ENCODE measurements at regions not wholly inside any gene's neighbourhood (a gene's known extent, or its start where the extent isn't known, plus 50 kb on each side); places are given as distances from the start of the nearest gene placed in this dataset.

GRCh38 chr12:90064852-90065801, 356.5 kb upstream of the ATP2B1 start:
- peak in 1 of 4 donors; percentile 29 for DNase-seq (ENCODE audit: low read depth in 4 of 4, low spot score in 2 of 4)

- no peak for DNase-seq (ENCODE audit: low read depth in 4 of 4, low spot score in 2 of 4)
Observed at GRCh38 chr12:90062799-90063198, 354.2 kb upstream of the ATP2B1 start.

GRCh38 chr12:90061809-90062208, 353.2 kb upstream of the ATP2B1 start:
- no peak for DNase-seq (ENCODE audit: low read depth in 4 of 4, low spot score in 2 of 4)

- no peak for DNase-seq (ENCODE audit: low read depth in 4 of 4, low spot score in 2 of 4)
Observed at GRCh38 chr12:90060031-90060430, 351.4 kb upstream of the ATP2B1 start.

DNA sequence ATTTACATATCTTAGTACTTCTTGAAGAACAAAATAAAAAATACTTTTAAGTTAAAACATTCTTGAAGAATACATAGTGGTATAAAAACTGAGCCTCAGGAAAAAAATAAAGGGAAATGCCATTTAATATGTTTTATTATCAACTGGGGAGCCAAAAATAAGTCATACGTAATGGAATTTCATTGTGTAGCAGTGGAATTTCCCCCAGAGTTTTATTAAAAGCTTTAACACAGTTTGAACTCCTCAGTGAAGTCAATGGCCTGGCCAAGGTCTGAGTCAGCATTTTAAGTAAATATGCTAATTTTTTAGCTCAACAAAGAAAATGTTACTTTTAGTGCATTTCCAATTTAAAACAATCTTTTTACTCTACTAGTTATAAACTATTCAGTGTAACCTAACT, 350.1 kb upstream of the ATP2B1 start:
- peak in 3 of 4 donors; percentile 24 to 46 (median 45) for DNase-seq (ENCODE audit: low read depth in 4 of 4, low spot score in 2 of 4)

DNA sequence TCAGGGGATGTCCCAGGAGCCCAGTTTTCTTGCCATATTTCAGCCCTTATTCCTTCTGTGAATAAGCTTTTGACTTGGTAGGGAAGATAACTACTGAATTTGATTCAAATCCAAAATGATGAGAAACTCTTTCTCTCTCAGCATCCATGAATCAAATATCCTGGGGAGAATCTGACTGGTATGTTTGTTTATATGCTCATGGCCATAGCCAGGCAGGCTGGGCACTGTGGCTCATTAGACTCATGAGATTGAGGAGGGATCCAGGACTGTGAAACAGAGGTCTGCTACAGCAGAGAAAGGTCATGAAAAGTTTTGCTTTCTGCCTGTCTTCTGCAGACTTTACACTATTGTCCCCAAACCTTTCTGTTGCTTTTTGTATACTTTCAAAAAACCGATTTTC, 346.4 kb upstream of the ATP2B1 start:
- no peak for DNase-seq (ENCODE audit: low read depth in 4 of 4, low spot score in 2 of 4)

GRCh38 chr12:90048918-90049317, 340.3 kb upstream of the ATP2B1 start:
- no peak for DNase-seq (ENCODE audit: low read depth in 4 of 4, low spot score in 2 of 4)

GRCh38 chr12:90045559-90045958, 336.9 kb upstream of the ATP2B1 start:
- DNase-seq (ENCODE audit: low read depth in 4 of 4, low spot score in 2 of 4) = no peak

DNA sequence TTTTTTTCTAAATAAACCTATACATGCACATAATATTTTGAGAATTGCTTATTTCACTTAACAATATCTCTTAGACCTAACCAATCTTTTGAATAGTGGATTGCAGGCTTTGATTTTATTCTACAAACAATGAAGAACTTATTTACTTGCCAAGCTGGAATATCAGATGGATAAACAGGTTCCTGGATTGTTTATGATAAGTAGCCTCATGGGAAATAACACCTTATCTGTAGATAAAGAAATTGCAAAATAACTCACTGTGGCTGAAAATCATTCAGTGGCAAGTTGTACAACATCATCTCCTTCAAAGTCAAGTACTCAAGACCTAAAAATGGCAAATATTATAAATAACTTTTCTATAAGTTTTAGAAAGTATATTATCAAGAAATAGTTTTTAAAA, 335.4 kb upstream of the ATP2B1 start:
- no peak for DNase-seq (ENCODE audit: low read depth in 4 of 4, low spot score in 2 of 4)

DNA sequence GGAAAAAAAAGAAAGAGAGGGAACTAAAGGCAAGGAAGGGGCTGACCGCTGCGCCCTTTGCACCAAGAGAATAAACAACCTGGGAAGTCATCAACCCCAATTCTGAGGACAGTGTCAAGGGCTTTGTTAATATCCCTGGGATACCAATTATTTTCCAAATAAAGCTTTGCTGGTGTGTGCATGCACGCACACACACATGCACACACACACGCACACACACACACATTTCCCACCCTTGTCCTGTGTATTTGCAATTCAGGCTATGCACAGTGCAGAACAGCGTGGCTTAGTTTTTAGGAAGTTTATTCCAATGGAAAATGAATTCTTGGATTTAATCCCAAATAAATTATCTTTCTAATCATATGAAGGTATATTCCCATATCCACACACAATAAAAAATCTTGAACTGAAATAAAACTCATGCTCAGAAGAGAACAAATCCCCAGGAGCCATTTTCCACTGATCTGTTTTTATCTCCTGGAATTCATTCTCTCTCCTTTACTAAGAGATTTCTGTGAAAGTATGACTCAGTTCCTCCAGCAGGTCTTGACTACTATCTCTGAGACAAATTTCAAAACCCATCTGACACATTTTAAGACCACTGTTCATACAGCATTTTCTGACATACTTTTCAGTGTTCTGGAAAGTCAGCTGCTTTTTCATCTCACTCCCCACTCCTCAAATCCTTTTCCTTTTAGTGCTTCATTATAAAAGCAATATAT, 334.4 kb upstream of the ATP2B1 start:
- DNase-seq (ENCODE audit: low read depth in 4 of 4, low spot score in 2 of 4) = no peak

- no peak for DNase-seq (ENCODE audit: low read depth in 4 of 4, low spot score in 2 of 4)
Observed at GRCh38 chr12:90038289-90038688, 329.7 kb upstream of the ATP2B1 start.

GRCh38 chr12:90037740-90038139, 329.1 kb upstream of the ATP2B1 start:
- no peak for DNase-seq (ENCODE audit: low read depth in 4 of 4, low spot score in 2 of 4)

GRCh38 chr12:90036637-90037036, 328.0 kb upstream of the ATP2B1 start:
- no peak for DNase-seq (ENCODE audit: low read depth in 4 of 4, low spot score in 2 of 4)

- DNase-seq (ENCODE audit: low read depth in 4 of 4, low spot score in 2 of 4) = no peak
Observed at GRCh38 chr12:90030726-90031125, 322.1 kb upstream of the ATP2B1 start.

DNA sequence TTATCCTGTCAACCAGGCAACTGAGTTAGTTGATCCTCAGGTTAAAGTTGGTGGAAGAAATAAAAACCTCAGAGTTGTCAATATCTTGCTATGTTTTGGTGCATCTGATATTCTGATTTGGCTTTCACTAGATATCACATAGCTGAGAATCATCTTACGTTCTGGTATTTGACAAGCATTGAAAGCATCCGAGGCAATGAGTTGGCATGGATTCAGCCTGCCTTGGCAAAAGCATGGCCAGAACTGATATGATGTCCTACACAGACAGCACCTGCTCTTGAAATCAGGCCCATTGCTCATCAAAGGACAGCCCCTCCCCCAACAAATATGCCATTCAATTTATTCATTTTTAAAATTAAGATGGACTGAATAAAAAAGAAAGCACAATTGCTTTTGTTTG, 320.7 kb upstream of the ATP2B1 start:
- DNase-seq (ENCODE audit: low read depth in 4 of 4, low spot score in 2 of 4) = no peak

DNA sequence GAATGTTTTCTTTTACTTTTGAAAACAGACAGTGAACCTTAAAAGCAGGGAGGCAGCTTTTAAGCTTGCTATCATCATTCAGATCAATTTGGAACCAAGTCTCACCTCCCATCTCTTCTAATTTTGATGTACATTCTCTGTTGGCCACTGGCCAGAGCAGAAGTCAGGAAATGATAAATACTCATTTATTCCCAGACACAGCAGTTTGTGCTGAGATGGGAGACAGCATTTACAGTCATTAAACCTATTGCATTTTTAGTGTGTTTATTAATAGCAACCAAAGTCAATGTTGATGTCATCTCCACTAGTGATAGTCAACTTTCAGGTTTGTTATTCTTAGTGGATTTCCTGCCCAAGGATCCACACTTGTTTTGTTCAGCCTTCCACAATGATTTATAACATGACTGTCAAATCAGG, 320.0 kb upstream of the ATP2B1 start:
- peak in 1 of 4 donors; percentile 23 for DNase-seq (ENCODE audit: low read depth in 4 of 4, low spot score in 2 of 4)

- no peak for DNase-seq (ENCODE audit: low read depth in 4 of 4, low spot score in 2 of 4)
Observed at GRCh38 chr12:90027889-90028634, 319.4 kb upstream of the ATP2B1 start.

GRCh38 chr12:90027041-90027440, 318.4 kb upstream of the ATP2B1 start:
- no peak for DNase-seq (ENCODE audit: low read depth in 4 of 4, low spot score in 2 of 4)

GRCh38 chr12:90026516-90026915, 317.9 kb upstream of the ATP2B1 start:
- no peak for DNase-seq (ENCODE audit: low read depth in 4 of 4, low spot score in 2 of 4)

DNA sequence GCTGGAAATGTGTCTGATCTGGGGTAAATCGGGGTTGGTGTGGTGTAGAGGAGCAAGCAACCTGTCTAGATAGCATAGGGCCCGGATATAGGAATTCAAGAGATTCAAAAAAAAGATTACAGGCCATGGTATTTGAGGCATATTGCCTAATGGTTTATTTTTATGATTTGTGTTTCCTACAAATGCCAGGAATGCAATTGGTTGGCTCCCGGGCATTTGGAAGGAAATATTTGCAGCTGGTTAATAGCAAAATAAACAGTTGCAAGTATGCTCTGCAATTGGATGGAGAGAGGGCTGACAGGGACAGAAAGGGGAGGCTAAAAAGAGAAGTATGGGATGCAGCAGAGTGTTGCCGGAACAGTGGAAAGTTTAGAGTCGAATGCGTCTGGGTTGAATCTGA, 315.6 kb upstream of the ATP2B1 start:
- DNase-seq (ENCODE audit: low read depth in 4 of 4, low spot score in 2 of 4) = no peak

All from left renal cortex interstitium (tissue), 4 donors.